CD4-positive, alpha-beta T cell treated with Interleukin-4 for 1 hour (primary cell): ENCODE measurements at regions not wholly inside any gene's neighbourhood (a gene's known extent, or its start where the extent isn't known, plus 50 kb on each side); places are given as distances from the start of the nearest gene placed in this dataset.
"Not testable (repeated sequence)": the region's sequence is repeated elsewhere in the genome, so short reads cannot be mapped to it uniquely, and the experiment has no call there.

Experiments used
- DNase-seq, 2 donors: peaks; one replicate each; pipeline ENCODE4 v3.0.0-alpha.2; 2020 to 2022

GRCh38 chr3:157618075-157618760 lies 115.0 kb upstream of the VEPH1 start:
- peak; percentile 14 to 49 for DNase-seq

- no peak for DNase-seq
Observed at GRCh38 chr3:157614896-157615295, 111.7 kb upstream of the VEPH1 start.

GRCh38 chr3:157611536-157612076 lies 108.4 kb upstream of the VEPH1 start:
- DNase-seq = no peak

GRCh38 chr3:157610876-157611535 lies 107.8 kb upstream of the VEPH1 start:
- no peak for DNase-seq

- DNase-seq = no peak
Observed at GRCh38 chr3:157607826-157608405, 104.7 kb upstream of the VEPH1 start.

GRCh38 chr3:157606852-157607197 lies 103.6 kb upstream of the VEPH1 start:
- no peak for DNase-seq

GRCh38 chr3:157606011-157606851 lies 103.0 kb upstream of the VEPH1 start:
- peak; percentile 43 to 51 for DNase-seq

GRCh38 chr3:157605356-157605755 lies 102.1 kb upstream of the VEPH1 start:
- DNase-seq = no peak

- no peak for DNase-seq
Observed at GRCh38 chr3:157602424-157602823, 99.2 kb upstream of the VEPH1 start.

- no peak for DNase-seq
Observed at GRCh38 chr3:157595259-157595658, 92.0 kb upstream of the VEPH1 start.

GRCh38 chr3:157594413-157594812 lies 91.2 kb upstream of the VEPH1 start:
- no peak for DNase-seq

GRCh38 chr3:157592769-157593168 lies 89.6 kb upstream of the VEPH1 start:
- no peak for DNase-seq

- no peak for DNase-seq
Observed at GRCh38 chr3:157590273-157590672, 87.1 kb upstream of the VEPH1 start.

GRCh38 chr3:157589211-157589610 lies 86.0 kb upstream of the VEPH1 start:
- no peak for DNase-seq

- no peak for DNase-seq
Observed at GRCh38 chr3:157588386-157589060, 85.3 kb upstream of the VEPH1 start.

- no peak for DNase-seq
Observed at GRCh38 chr3:157586293-157586692, 83.1 kb upstream of the VEPH1 start.

GRCh38 chr3:157585386-157585785 lies 82.2 kb upstream of the VEPH1 start:
- DNase-seq = no peak

- DNase-seq = no peak
Observed at GRCh38 chr3:157582637-157582973, 79.4 kb upstream of the VEPH1 start.

GRCh38 chr3:157581956-157582636 lies 78.9 kb upstream of the VEPH1 start:
- DNase-seq = not testable (repeated sequence)

GRCh38 chr3:157581371-157581770 lies 78.2 kb upstream of the VEPH1 start:
- no peak for DNase-seq

- DNase-seq = no peak
Observed at GRCh38 chr3:157578181-157578580, 75.0 kb upstream of the VEPH1 start.

GRCh38 chr3:157574531-157574930 lies 71.3 kb upstream of the VEPH1 start:
- no peak for DNase-seq
